Activated B cell treated with CpG ODN at 0.5 μM for 24 hours (primary cell): ENCODE measurements at regions not wholly inside any gene's neighbourhood (a gene's known extent, or its start where the extent isn't known, plus 50 kb on each side); places are given as distances from the start of the nearest gene placed in this dataset.
"Not testable (repeated sequence)": the region's sequence is repeated elsewhere in the genome, so short reads cannot be mapped to it uniquely, and the experiment has no call there.

ENCODE experiments used
- ATAC-seq: fragments of 200-7000 bp; cut with Tn5 transposase; one replicate; pipeline ENCODE4 v1.10.0; 2021; ENCODE audit warnings: low read depth, mild to moderate bottlenecking, moderate library complexity
- CTCF ChIA-PET: fragments of 350-600 bp; sonication (Branson Sonifier 250); formaldehyde crosslinking; loops from one replicate; lab custom pipeline; 2021; ENCODE audit warnings: antibody characterized with exemption; lab: Charles Lee
- POLR2A ChIA-PET: fragments of 350-600 bp; sonication (Branson Sonifier 250); formaldehyde crosslinking; loops from one replicate; lab custom pipeline; 2021; ENCODE audit warnings: antibody characterized with exemption; lab: Charles Lee
- DNase-seq: peaks from one replicate; pipeline ENCODE4 v3.0.0; 2022
- H3K27ac Mint-ChIP-seq: one replicate; pipeline ENCODE4 v1.8.0; 2020; ENCODE audit warnings: mixed read lengths
- H3K27me3 Mint-ChIP-seq: one replicate; pipeline ENCODE4 v1.8.0; 2021; ENCODE audit warnings: mixed read lengths
- H3K36me3 Mint-ChIP-seq: one replicate; pipeline ENCODE4 v1.8.0; 2021; ENCODE audit warnings: low read depth, mixed read lengths
- H3K4me1 Mint-ChIP-seq: one replicate; pipeline ENCODE4 v1.8.0; 2021; ENCODE audit warnings: mixed read lengths
- H3K4me3 Mint-ChIP-seq: one replicate; pipeline ENCODE4 v1.8.0; 2020; ENCODE audit warnings: mild to moderate bottlenecking, mixed read lengths
- H3K9me3 Mint-ChIP-seq: one replicate; pipeline ENCODE4 v1.8.0; 2020; ENCODE audit warnings: mixed read lengths
- intact Hi-C: fragments of 100-400 bp; cut with micrococcal nuclease; formaldehyde crosslinking; loops from one replicate; pipeline ENCODE4 v1.15.1; 2024
- TF ChIP-seq, protein P1 (sequence below): fragments of 200-600 bp; IDR thresholded peaks from one replicate; pipeline ENCODE4 v1.8.0; 2022; ENCODE audit warnings: antibody characterized with exemption, mild to moderate bottlenecking

DNA sequence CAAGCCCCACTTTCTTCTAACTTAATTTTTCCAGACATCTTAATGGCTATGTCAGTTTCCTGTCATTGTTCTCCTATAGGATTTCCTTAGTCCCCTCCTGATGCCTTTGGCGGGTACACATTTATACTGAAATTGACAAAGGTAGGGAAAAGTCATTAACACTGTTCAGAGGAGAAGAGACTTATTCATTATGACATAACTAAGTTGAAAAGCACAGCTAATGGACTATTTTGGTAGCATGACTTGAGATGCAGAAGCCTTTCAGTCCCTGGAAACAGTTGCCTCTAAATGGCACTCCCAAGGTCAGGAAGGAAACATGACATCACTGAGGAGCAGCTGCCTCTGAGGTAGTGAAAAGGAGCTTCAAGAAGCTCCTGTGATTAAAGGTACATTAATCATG is 317.5 kb upstream of the KITLG start:
- no peaks in the 10 kb centered on the region for H3K9me3 Mint-ChIP-seq
- H3K36me3 Mint-ChIP-seq, result no peaks in the 10 kb centered on the region
- no peaks in the 10 kb centered on the region for H3K4me1 Mint-ChIP-seq
- H3K4me3 Mint-ChIP-seq, result no peak overlapping the region
- ChIA-PET POLR2A (no interaction called here), CTCF (no interaction called here)
- no peaks in the 10 kb centered on the region for H3K27me3 Mint-ChIP-seq
- intact Hi-C loops, result no loop called here
- no peak overlapping the region for H3K27ac Mint-ChIP-seq
- TF ChIP-seq, protein P1, sequence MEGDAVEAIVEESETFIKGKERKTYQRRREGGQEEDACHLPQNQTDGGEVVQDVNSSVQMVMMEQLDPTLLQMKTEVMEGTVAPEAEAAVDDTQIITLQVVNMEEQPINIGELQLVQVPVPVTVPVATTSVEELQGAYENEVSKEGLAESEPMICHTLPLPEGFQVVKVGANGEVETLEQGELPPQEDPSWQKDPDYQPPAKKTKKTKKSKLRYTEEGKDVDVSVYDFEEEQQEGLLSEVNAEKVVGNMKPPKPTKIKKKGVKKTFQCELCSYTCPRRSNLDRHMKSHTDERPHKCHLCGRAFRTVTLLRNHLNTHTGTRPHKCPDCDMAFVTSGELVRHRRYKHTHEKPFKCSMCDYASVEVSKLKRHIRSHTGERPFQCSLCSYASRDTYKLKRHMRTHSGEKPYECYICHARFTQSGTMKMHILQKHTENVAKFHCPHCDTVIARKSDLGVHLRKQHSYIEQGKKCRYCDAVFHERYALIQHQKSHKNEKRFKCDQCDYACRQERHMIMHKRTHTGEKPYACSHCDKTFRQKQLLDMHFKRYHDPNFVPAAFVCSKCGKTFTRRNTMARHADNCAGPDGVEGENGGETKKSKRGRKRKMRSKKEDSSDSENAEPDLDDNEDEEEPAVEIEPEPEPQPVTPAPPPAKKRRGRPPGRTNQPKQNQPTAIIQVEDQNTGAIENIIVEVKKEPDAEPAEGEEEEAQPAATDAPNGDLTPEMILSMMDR, result no peak
- ATAC-seq (no peak), DNase-seq (no peak)

DNA sequence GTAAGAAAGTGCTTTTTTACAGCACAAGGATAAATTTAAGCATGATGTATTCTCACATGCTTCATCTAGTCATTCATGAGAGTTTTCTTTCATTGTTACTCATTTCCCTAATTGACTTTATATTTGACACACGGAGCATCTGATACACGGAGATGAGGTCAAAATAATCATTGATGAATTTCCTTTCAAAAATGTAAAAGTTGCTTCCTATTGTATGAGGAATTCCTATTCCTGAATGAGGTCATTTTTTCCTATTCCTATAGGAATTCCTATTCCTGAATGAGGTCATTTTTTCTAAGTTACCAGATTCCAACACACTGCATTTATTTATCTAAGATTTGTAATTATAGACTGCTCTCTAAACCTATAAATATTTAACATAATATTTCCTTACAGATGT is 316.7 kb upstream of the KITLG start:
- DNase-seq, result no peak
- POLR2A ChIA-PET, result no interaction called here
- Mint-ChIP-seq H3K4me3 (no peak overlapping the region), H3K4me1 (no peaks in the 10 kb centered on the region), H3K27me3 (no peaks in the 10 kb centered on the region), H3K27ac (no peak overlapping the region), H3K36me3 (no peaks in the 10 kb centered on the region), H3K9me3 (no peaks in the 10 kb centered on the region)
- CTCF ChIA-PET, result no interaction called here
- ATAC-seq, result no peak
- TF ChIP-seq, protein P1, result no peak
- intact Hi-C loops, result no loop called here

DNA sequence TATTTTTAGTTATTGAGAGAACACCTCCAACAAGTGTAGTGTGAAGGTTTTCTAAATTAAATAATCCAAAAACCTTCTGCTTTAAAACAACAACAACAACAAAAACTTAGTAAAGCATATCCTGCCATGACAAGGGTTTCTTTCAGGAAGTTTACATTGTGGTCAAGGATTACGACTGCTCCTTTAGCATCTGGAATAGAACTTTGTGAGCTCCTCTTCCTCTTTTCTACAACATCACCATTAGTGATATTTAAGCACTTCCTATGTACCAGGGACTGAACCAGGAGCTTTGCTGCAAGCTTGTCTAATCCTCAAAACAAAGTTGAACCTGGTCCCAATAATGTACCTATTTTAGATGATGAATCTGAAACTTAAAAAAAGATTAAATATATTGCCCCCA is 315.4 kb upstream of the KITLG start:
- no peaks in the 10 kb centered on the region for H3K27me3 Mint-ChIP-seq
- no peaks in the 10 kb centered on the region for H3K9me3 Mint-ChIP-seq
- H3K4me3 Mint-ChIP-seq, result no peak overlapping the region
- no peaks in the 10 kb centered on the region for H3K36me3 Mint-ChIP-seq
- DNase-seq, result no peak
- intact Hi-C loops, result no loop called here
- TF ChIP-seq, protein P1, result no peak
- ChIA-PET POLR2A (no interaction called here), CTCF (no interaction called here)
- no peaks in the 10 kb centered on the region for H3K4me1 Mint-ChIP-seq
- no peak overlapping the region for H3K27ac Mint-ChIP-seq
- no peak for ATAC-seq

DNA sequence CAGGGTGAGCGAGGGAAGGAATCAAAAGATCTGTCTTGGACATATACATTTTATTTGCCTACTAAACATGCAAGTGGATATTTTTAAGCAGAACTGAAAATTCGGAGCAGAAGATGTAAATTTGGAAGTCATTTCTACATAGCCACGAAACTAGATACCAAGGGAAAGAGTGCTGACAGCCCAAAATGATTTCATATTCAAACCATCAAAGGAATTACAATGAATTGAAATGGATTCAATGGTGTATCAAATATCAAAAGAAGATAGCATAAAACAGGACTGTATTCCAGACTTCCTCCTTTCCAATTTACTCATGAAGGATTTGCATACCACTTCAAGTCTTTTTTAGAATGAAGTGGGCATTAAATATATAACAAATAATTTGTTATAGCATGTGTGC is 313.5 kb upstream of the KITLG start:
- intact Hi-C loops, result no loop called here

DNA sequence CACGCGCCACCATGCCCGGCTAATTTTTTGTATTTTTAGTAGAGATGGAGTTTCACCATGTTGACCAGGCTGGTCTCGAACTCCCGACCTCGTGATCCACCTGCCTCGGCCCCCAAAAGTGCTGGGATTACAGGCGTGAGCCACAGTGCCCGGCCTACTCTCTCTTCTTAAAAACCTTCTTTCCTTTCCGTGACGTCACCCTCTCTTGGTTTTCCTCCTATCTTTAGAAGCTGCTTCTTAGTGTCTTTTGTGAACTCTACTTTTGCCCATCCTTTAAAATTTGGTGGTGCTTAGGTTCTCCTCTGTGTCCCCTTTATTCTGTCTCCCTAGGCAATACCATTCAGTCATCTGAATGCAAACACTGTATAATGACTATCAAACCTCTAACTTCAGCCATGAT is 311.2 kb upstream of the KITLG start:
- POLR2A ChIA-PET, H3K4me3 Mint-ChIP-seq, H3K9me3 Mint-ChIP-seq, DNase-seq, H3K36me3 Mint-ChIP-seq, H3K27me3 Mint-ChIP-seq, CTCF ChIA-PET, intact Hi-C loops, H3K27ac Mint-ChIP-seq, ATAC-seq, H3K4me1 Mint-ChIP-seq: not testable (repeated sequence)

More for the DNA sequence above, 313.5 kb upstream of the KITLG start:
- TF ChIP-seq, protein P1, result no peak
- no peak overlapping the region for H3K27ac Mint-ChIP-seq
- ChIA-PET CTCF (no interaction called here), POLR2A (no interaction called here)
- no peaks in the 10 kb centered on the region for H3K36me3 Mint-ChIP-seq
- H3K9me3 Mint-ChIP-seq, result no peaks in the 10 kb centered on the region
- ATAC-seq (no peak), DNase-seq (no peak)
- H3K4me3 Mint-ChIP-seq, result no peak overlapping the region
- no peaks in the 10 kb centered on the region for H3K4me1 Mint-ChIP-seq
- no peaks in the 10 kb centered on the region for H3K27me3 Mint-ChIP-seq
